Muscle of leg (tissue), 3 donors: ENCODE measurements at regions not wholly inside any gene's neighbourhood (a gene's known extent, or its start where the extent isn't known, plus 50 kb on each side); places are given as distances from the start of the nearest gene placed in this dataset.
A peak's percentile ranks its signal among the peaks of the same experiment; 100 is the strongest.
"Not testable (repeated sequence)": the region's sequence is repeated elsewhere in the genome, so short reads cannot be mapped to it uniquely, and the experiment has no call there.

Experiments used
- DNase-seq: peaks from one replicate; pipeline ENCODE4 v3.0.0; 2013
- H3K27ac ChIP-seq: one replicate; pipeline ENCODE4 v1.5.1; 2013; ENCODE audit warnings: mild to moderate bottlenecking, low read length, control low read depth
- H3K27me3 ChIP-seq: one replicate; pipeline ENCODE4 v1.6.1; 2013; ENCODE audit warnings: low read length; ENCODE audit not compliant: control insufficient read depth, insufficient read depth
- H3K36me3 ChIP-seq: one replicate; pipeline ENCODE4 v1.6.1; 2013; ENCODE audit warnings: low read length; ENCODE audit not compliant: control insufficient read depth, insufficient read depth
- H3K4me1 ChIP-seq: one replicate; pipeline ENCODE4 v1.6.1; 2013; ENCODE audit warnings: low read length; ENCODE audit not compliant: control insufficient read depth, insufficient read depth
- H3K4me3 ChIP-seq: one replicate; pipeline ENCODE4 v1.5.1; 2013; ENCODE audit warnings: low read length, control low read depth
- H3K9me3 ChIP-seq: replicated peaks from 2 replicates; pipeline ENCODE4 v1.6.1; 2013; ENCODE audit warnings: low read depth, low read length; ENCODE audit not compliant: control insufficient read depth
- WGBS: methylation state at CpG from one replicate; pipeline ENCODE4 v1.1.5; 2013; ENCODE audit warnings: missing lambda C conversion rate; ENCODE audit not compliant: insufficient coverage; 5-methylcytosine and 5-hydroxymethylcytosine counted together

DNA sequence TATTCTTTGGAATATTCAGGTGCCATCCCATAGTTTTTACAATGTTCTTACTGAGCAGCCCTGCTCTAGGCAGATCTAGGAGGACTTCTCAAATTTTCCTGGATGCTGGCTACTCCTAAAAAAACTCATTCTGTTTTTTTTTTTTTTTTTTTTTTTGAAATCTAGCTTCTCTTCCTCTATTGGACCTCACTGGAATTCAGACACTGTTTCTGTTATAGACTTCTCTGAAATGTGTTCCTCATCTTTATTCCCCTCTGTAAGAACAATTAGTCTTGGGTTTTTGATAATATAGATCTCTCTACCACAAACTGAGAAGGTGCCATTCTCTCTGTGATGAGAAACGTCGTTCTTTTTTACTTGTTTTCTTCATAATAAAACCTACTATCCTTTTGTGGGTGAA is 115.3 kb upstream of the CCND2 start:
- Histone ChIP-seq H3K27me3 (no peaks in the 10 kb centered on the region), H3K4me1 (peaks cover 4% of the 10 kb centered on the region), H3K27ac (no peak overlapping the region), H3K9me3 (no peaks in the 10 kb centered on the region), H3K36me3 (no peaks in the 10 kb centered on the region), H3K4me3 (no peak overlapping the region)
- WGBS = no CpG with 5 or more reads among the region's 2 CpGs
- DNase-seq = no peak

DNA sequence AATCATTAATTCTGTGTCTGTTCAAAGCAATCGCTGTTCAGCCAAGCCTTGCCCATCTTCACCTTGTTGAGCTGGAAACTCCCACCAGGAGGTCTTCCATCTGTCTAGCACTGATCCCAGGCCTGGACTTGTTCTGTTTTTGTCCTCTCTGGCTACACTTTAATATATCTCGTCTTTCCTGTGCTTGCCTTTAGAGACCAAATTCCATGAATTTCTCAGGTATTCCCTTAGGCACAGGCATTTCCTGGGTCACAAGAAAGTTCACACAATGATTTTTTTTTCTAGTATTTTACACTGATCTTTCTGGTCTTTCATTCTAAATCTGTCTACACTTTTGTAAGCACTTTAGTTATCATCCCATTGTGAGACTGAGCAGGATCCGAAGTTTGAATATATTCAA is 116.4 kb upstream of the CCND2 start:
- WGBS = 53% methylated on average over 2 of the region's 3 CpGs
- Histone ChIP-seq H3K4me3 (no peak overlapping the region), H3K27me3 (no peaks in the 10 kb centered on the region), H3K27ac (no peak overlapping the region), H3K9me3 (no peaks in the 10 kb centered on the region), H3K36me3 (no peaks in the 10 kb centered on the region), H3K4me1 (peaks cover 7% of the 10 kb centered on the region)
- no peak for DNase-seq

DNA sequence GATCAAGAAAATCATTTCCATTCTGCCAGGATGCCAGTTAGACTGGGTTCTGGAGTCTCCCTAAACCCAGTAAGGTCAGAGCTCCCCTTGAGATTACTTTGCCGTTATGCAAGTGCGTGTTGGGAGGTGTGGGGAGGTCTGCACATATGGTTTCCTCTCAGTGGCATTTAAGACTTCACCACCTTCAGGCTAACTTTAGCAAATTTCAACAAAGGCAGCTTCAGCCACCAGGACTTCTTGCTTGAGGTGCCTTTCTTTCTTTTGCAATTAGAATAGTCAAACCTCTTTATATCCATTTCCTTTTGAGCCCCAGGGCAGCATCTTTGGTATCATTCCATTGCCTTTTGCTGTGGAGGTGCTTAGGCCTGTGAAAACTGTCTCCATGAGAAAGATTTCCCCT is 117.2 kb upstream of the CCND2 start:
- Histone ChIP-seq H3K36me3 (no peaks in the 10 kb centered on the region), H3K4me3 (no peak overlapping the region), H3K27me3 (no peaks in the 10 kb centered on the region), H3K9me3 (no peaks in the 10 kb centered on the region), H3K27ac (no peak overlapping the region), H3K4me1 (peaks cover 10% of the 10 kb centered on the region)
- WGBS = 70% methylated on average over 2 of the region's 2 CpGs
- no peak for DNase-seq

DNA sequence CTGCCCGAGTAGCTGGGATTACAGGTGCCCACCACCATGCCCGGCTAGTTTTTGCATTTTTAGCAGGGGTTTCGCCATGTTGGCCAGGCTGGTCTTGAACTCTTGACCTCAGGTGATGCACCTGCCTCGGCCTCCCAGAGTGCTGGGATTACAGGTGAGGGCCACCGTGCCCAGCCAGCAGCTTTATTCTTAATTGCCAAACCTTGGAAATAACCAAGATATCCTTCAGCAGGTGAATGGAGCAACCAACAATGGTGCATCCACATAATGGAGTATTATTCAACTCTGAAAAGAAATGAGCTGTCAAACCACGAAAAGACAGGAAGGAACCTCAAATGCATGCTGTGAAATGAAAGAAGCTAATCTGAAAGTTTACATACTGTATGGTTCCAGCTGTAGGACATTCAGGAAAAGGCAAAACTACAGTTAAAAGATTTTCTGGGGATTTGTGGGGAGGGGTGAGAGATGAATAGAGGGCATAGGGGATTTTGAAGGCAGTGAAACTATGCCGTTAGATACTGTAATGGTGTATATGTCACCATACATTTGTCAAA is 118.8 kb upstream of the CCND2 start:
- no peak overlapping the region for H3K4me3 ChIP-seq
- H3K9me3 ChIP-seq = no peaks in the 10 kb centered on the region
- no peaks in the 10 kb centered on the region for H3K27me3 ChIP-seq
- peaks cover 10% of the 10 kb centered on the region for H3K4me1 ChIP-seq
- no peak overlapping the region for H3K27ac ChIP-seq
- no peak for DNase-seq
- 77% methylated on average over 2 of the region's 7 CpGs for WGBS
- H3K36me3 ChIP-seq = no peaks in the 10 kb centered on the region

DNA sequence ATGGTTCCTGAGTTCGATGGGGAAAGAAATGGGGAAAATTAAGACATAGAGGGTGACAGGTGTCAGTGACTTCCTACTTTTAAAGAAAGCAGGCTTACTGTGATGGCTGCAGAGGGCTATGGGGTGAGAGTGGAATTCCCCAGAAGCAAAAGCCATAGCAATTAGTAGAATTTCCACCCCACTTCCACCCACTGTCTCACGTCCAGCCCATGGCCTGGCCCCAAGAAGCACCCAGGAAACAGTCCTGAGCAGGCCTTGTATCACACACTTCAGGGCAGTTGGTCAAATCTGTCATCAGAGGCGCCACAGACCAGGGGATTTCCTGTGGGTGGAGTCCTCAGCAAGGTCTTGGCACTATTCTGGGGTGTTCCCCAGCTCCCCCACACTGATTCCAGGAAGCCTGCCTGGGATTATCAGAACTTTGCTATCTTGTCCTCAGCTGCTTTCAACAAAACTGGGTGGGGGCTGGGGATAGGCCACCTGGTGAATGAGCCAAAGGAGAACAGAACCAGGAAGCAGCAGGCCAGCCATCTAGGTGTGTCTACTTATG is 120.1 kb upstream of the CCND2 start:
- 80% methylated on average over 3 of the region's 3 CpGs for WGBS
- no peak overlapping the region for H3K4me3 ChIP-seq
- no peaks in the 10 kb centered on the region for H3K36me3 ChIP-seq
- H3K27ac ChIP-seq = no peak overlapping the region
- no peaks in the 10 kb centered on the region for H3K27me3 ChIP-seq
- DNase-seq = no peak
- H3K9me3 ChIP-seq = no peaks in the 10 kb centered on the region
- H3K4me1 ChIP-seq = peaks cover 10% of the 10 kb centered on the region

DNA sequence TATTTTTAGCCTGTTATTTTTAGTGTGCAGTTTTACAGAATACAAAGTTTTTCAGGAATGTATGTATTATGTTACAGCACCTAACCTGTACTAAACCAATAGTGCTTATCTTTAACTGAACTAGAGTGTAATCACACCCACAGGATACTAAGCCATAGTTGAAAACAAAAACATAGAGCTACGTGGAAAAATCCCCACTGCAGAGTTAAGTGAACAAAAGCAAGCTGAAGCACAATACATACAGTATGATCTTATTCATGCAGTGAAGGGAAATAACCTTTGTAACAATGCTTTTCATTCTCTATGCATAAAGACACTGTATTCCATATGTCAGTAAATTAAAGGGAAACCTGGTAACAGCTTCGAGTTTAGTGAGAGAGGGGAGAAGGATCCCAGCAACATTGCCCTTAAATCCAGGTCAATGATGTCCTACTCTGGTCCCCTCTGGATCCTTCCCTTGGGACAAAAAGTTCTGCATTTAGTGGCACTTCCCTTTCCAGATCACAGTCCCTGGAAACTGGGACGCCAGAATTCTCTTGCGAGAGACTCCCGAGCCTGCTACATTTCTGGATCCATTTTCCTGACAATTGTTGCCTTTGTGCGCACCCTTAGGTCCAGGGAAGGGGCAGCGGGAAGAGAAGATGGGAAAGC is 121.3 kb upstream of the CCND2 start:
- no peak overlapping the region for H3K4me3 ChIP-seq
- peaks cover 10% of the 10 kb centered on the region for H3K4me1 ChIP-seq
- H3K36me3 ChIP-seq = no peaks in the 10 kb centered on the region
- no peaks in the 10 kb centered on the region for H3K27me3 ChIP-seq
- WGBS = 80% methylated on average over 3 of the region's 7 CpGs
- no peak for DNase-seq
- no peaks in the 10 kb centered on the region for H3K9me3 ChIP-seq
- peak overlapping the region; percentile 35 for H3K27ac ChIP-seq

DNA sequence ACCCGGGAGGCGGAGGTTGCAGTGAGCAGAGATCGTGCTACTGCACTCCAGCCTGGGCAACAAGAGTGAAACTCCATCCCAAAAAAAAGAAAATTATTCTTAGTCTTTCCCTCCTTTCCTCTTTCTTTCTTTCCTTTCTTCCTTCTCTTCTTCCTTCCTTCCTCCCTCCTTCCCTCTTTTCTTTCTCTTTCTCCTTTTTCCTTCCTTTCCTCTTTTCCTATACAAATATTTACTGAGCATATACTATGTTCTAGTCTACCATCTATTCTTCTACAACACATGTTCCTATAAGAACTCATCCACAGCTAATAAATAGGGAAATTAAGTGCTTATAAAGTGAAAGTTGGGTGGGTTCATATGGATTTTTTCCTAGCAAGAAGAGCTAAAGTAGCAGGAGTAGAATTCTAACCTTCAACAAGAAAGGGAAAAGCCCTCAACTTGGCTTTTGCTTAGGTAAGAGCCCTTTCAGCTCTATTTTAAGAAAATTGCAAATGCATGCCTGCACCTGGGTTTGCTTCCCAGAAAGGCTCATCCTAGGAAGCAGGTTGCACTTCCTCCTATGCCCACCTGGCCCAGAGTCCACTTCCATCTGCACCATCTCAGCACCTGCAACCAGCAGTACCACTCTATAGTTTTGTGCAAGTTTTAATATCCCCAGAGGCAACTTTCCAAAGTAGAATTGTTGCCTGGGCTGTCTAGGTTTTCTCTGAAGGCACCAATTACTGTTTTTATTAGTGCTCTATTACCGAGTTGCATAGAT is 122.0 kb upstream of the CCND2 start:
- Histone ChIP-seq H3K36me3 (no peaks in the 10 kb centered on the region), H3K4me1 (peaks cover 10% of the 10 kb centered on the region), H3K27ac (peak overlapping the region; percentile 3), H3K9me3 (no peaks in the 10 kb centered on the region), H3K27me3 (no peaks in the 10 kb centered on the region), H3K4me3 (no peak overlapping the region)
- WGBS = 94% methylated on average over 3 of the region's 4 CpGs
- no peak for DNase-seq

DNA sequence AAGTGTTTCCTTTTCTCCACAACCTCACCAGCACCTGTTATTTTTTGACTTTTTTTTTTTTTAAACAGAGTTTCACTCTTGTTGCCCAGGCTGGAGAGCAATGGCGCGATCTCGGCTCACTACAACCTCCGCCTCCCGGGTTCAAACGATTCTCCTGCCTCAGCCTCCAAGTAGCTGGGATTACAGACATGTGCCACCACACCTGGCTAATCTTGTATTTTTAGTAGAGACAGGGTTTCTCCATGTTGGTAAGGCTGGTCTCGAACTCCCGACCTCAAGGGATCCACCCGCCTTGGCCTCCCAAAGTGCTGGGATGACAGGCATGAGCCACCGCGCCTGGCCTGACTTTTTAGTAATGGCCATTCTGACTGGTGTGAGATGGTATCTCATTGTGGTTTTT is 123.2 kb upstream of the CCND2 start:
- WGBS = 99% methylated on average over 11 of the region's 11 CpGs
- H3K9me3 ChIP-seq, DNase-seq, H3K4me1 ChIP-seq, H3K27me3 ChIP-seq, H3K4me3 ChIP-seq, H3K27ac ChIP-seq, H3K36me3 ChIP-seq: not testable (repeated sequence)

DNA sequence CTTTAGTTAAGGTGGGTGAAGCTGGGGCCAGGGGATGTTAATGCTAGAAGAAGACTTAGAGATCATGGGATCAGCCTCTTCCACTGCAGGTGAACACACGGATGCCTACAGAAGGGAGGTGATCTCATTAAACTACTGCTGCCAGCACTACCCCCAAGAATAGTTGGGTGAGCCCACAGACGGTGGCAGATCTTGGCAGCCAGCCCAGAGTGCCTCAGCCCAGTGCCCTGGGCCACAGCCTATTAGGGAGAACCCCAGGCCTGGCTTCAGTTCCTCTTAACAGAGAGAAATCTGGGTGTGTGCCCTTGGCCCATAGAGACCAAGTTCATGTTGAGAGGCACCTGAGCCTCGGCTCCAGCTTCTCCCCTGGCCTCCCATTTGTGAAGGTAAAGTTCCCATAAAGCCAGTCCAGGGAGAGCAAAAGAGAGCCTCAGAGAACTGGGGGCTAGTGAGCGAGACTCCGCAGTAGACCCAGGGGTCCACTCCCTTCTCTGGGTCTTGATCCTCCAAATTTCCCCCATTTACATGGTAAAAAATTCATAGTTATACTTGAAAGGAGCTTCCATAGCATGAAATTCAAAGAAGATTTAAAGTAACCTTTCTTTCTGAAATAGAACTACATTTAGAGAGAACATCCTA is 125.0 kb upstream of the CCND2 start:
- H3K27ac ChIP-seq = no peak overlapping the region
- peaks cover 2% of the 10 kb centered on the region for H3K9me3 ChIP-seq
- peaks cover 8% of the 10 kb centered on the region for H3K4me1 ChIP-seq
- no peaks in the 10 kb centered on the region for H3K27me3 ChIP-seq
- no peak for DNase-seq
- no peaks in the 10 kb centered on the region for H3K36me3 ChIP-seq
- 65% methylated on average over 2 of the region's 5 CpGs for WGBS
- H3K4me3 ChIP-seq = no peak overlapping the region

DNA sequence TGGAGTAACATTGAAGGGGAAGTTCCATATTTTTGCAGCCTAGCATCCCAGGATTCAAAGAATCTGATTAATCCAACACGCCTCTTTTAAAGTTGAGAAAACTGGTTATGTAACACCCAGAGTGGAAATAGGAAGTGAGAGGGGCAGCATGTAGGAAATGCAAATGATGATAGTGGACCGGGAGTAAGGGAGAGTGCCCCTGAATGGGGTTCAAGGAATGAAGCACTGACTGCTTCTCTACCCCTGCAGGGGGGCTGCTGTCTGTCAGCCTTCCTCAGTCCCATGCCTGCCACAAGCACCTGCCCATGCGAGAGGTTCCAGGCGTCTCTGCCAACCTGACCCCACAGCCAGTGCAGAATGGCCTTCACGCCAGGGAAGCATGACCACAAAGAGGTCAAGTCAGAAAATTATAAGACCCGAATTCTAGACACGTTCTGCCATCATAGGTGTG is 126.5 kb upstream of the CCND2 start:
- Histone ChIP-seq H3K27me3 (no peaks in the 10 kb centered on the region), H3K4me1 (peaks cover 8% of the 10 kb centered on the region), H3K9me3 (peaks cover 2% of the 10 kb centered on the region), H3K4me3 (no peak overlapping the region), H3K27ac (no peak overlapping the region), H3K36me3 (no peaks in the 10 kb centered on the region)
- WGBS = 79% methylated on average over 5 of the region's 7 CpGs
- DNase-seq = no peak
